ENCODE measurements at regions not wholly inside any gene's neighbourhood (a gene's known extent, or its start where the extent isn't known, plus 50 kb on each side); places are given as distances from the start of the nearest gene placed in this dataset.

DNA sequence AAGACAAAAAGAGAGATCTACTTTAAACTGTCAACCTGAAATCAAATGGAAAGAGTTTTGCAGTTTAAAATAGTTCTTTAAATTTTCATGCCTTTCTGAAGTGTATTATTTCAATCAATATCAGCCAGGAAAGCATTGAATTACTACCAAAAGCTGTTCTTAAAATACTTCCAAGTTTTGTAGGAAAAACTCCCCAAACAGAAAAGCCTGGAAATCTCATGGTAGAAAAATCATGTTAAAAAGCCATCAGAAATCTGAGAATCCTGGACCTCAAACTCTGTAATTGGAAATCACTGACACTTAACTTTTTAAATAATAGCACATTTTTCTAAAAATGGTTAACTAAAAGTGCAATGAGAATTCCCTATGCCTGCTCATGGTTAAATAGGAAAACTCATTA, 63.3 kb upstream of the CNTNAP4 start:
- Histone ChIP-seq H3K36me3 (no peaks in the 10 kb centered on the region), H3K4me3 (no peak overlapping the region), H3K4me1 (no peaks in the 10 kb centered on the region), H3K27ac (replicated peaks) (no peak overlapping the region), H3K27me3 (ENCODE audit: low read depth) (no peaks in the 10 kb centered on the region), H3K9me3 (replicated peaks) (peaks cover 21% of the 10 kb centered on the region)
- no peak for DNase-seq
- intact Hi-C loops (cut with micrococcal nuclease), result no loop called here
- no peak for TF ChIP-seq CTCF (IDR thresholded peaks at IDR 0.05; ENCODE audit: borderline replicate concordance)

GRCh38 chr16:76214856-76215255, 62.3 kb upstream of the CNTNAP4 start:
- no peaks in the 10 kb centered on the region for H3K27me3 ChIP-seq (ENCODE audit: low read depth)
- no peak overlapping the region for H3K4me3 ChIP-seq
- H3K9me3 ChIP-seq (replicated peaks), result peaks cover 21% of the 10 kb centered on the region
- DNase-seq, result no peak
- no peaks in the 10 kb centered on the region for H3K36me3 ChIP-seq
- no peak overlapping the region for H3K27ac ChIP-seq (replicated peaks)
- intact Hi-C loops (cut with micrococcal nuclease), result no loop called here
- TF ChIP-seq CTCF (IDR thresholded peaks at IDR 0.05; ENCODE audit: borderline replicate concordance), result no peak
- H3K4me1 ChIP-seq, result no peaks in the 10 kb centered on the region

GRCh38 chr16:76222087-76222486, 55.1 kb upstream of the CNTNAP4 start:
- no peaks in the 10 kb centered on the region for H3K9me3 ChIP-seq (replicated peaks)
- DNase-seq, result no peak
- H3K27ac ChIP-seq (replicated peaks), result no peak overlapping the region
- H3K27me3 ChIP-seq (ENCODE audit: low read depth), result peaks cover 10% of the 10 kb centered on the region
- H3K36me3 ChIP-seq, result no peaks in the 10 kb centered on the region
- TF ChIP-seq CTCF (IDR thresholded peaks at IDR 0.05; ENCODE audit: borderline replicate concordance), result no peak
- H3K4me1 ChIP-seq, result no peaks in the 10 kb centered on the region
- no peak overlapping the region for H3K4me3 ChIP-seq
- intact Hi-C loops (cut with micrococcal nuclease), result no loop called here

- no peak for TF ChIP-seq CTCF (IDR thresholded peaks at IDR 0.05; ENCODE audit: borderline replicate concordance)
- Histone ChIP-seq H3K4me3 (no peak overlapping the region), H3K9me3 (replicated peaks) (no peaks in the 10 kb centered on the region), H3K27ac (replicated peaks) (no peak overlapping the region), H3K36me3 (no peaks in the 10 kb centered on the region), H3K27me3 (ENCODE audit: low read depth) (peaks cover 10% of the 10 kb centered on the region), H3K4me1 (no peaks in the 10 kb centered on the region)
- no peak for DNase-seq
- intact Hi-C loops (cut with micrococcal nuclease), result no loop called here
Observed at GRCh38 chr16:76222853-76223252, 54.3 kb upstream of the CNTNAP4 start.

DNA sequence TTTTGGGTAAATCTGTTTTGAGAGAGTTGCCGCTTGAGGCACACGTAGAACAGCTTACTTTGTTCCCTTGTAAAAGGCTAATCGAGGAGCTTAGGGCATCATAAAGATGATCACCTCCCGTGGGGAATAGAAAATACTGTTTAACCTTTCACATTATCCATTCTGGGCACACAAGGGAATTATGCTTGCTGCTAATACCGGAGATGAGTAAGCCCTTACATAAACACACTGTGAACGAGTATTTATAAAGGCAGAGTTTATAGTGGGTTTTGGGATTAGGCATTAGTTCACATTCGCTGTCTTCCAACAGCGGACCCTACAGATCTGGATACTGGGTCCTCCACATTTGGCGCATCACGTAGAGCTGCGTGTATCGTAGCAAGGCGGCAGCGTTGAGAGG, 51.2 kb upstream of the CNTNAP4 start:
- H3K9me3 ChIP-seq (replicated peaks), result no peaks in the 10 kb centered on the region
- intact Hi-C loops (cut with micrococcal nuclease), result no loop called here
- no peaks in the 10 kb centered on the region for H3K36me3 ChIP-seq
- no peaks in the 10 kb centered on the region for H3K4me1 ChIP-seq
- no peak overlapping the region for H3K27ac ChIP-seq (replicated peaks)
- DNase-seq, result no peak
- H3K4me3 ChIP-seq, result no peak overlapping the region
- TF ChIP-seq CTCF (IDR thresholded peaks at IDR 0.05; ENCODE audit: borderline replicate concordance), result no peak
- H3K27me3 ChIP-seq (ENCODE audit: low read depth), result peaks cover 10% of the 10 kb centered on the region

DNA sequence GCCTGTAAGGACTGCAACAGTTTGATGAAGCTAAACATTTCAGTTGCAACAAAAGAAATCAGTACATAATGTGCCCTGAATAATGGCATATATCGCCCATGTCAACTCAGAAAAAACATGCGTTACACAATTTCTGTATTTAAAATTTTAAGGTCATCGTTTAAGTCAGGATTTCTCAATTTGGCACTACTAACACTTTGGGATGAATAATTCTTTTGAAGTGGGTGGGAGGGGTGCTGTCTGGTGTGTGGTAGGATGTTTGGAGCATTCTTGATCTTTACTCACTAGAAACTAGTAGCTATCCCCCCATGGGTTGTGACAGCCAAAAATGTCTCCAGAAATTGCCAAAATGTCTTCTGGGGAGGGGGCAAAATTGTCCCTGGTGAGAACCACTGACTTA, 50.7 kb upstream of the CNTNAP4 start:
- Histone ChIP-seq H3K27me3 (ENCODE audit: low read depth) (peaks cover 10% of the 10 kb centered on the region), H3K4me1 (no peaks in the 10 kb centered on the region), H3K4me3 (no peak overlapping the region), H3K27ac (replicated peaks) (no peak overlapping the region), H3K36me3 (no peaks in the 10 kb centered on the region), H3K9me3 (replicated peaks) (no peaks in the 10 kb centered on the region)
- TF ChIP-seq CTCF (IDR thresholded peaks at IDR 0.05; ENCODE audit: borderline replicate concordance), result no peak
- intact Hi-C loops (cut with micrococcal nuclease), result no loop called here
- no peak for DNase-seq

All from left ventricle myocardium inferior (tissue), 1 donor.